ENCODE measurements at regions not wholly inside any gene's neighbourhood (a gene's known extent, or its start where the extent isn't known, plus 50 kb on each side); places are given as distances from the start of the nearest gene placed in this dataset.
A peak's percentile ranks its signal among the peaks of the same experiment; 100 is the strongest.

DNA sequence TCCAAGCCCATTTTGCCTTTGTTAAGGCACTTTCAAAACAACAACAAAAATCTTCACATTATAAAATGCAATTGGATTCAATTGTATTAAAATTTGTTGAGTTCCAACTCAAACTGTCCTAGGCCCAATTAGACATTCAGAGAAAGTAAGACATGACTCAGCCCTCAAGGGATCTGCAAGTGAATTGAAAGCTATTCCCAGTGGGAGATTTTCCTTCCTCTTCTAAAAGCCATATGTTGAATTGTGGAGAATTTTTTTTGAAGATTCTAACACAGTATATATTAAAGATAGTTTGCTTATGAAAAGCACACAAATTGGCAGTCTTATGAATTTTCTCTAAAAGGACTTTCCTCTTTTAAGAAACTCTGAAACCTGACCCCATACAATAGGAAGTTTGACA is 268.0 kb upstream of the PARD3B start:
- no peak for DNase-seq

- no peak for DNase-seq
These were observed 266.8 kb upstream of the PARD3B start for GRCh38 chr2:204278454-204278853.

GRCh38 chr2:204279819-204280218 is 265.5 kb upstream of the PARD3B start:
- no peak for DNase-seq

DNA sequence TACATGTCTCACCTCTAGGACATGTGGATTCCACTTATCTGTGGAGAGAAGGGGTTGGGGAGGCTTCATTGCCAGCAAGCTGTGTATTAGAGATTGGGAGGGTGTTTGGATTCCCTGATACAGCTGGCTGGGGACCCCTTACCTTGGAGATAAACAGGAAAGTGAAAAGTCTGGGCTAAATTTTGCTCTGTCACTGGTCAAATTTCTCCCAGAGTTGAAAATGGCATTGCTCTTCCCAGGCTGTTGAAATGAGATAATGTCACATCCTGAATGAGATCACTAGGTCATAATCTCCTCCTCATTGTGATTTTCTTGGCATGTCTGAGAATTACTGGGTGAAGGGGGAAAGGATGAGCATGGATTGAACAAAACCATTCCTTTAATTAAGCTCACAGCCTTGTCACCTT is 265.0 kb upstream of the PARD3B start:
- DNase-seq = no peak

- DNase-seq = no peak
These were observed 263.2 kb upstream of the PARD3B start for GRCh38 chr2:204282081-204282480.

DNA sequence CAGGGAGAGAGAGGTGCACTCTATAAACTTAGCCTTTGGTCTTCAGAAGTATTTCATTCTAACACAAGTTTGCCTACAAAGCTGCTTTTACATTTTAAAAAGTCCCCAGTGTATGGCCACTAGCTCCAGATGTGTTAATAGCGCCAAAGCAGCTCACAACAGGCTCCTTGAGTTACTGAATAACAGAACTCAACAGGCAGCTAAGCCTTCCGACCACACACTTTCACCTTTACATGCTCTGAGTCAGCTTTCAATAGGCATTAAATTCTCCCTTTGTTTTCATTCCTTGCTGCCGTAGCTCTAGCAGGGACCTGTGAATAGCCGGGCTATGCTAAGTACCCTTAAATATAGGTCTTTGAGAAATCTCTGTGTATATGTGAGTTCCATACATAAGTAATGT is 262.8 kb upstream of the PARD3B start:
- DNase-seq = no peak

GRCh38 chr2:204289066-204289465 is 256.2 kb upstream of the PARD3B start:
- DNase-seq = no peak

DNA sequence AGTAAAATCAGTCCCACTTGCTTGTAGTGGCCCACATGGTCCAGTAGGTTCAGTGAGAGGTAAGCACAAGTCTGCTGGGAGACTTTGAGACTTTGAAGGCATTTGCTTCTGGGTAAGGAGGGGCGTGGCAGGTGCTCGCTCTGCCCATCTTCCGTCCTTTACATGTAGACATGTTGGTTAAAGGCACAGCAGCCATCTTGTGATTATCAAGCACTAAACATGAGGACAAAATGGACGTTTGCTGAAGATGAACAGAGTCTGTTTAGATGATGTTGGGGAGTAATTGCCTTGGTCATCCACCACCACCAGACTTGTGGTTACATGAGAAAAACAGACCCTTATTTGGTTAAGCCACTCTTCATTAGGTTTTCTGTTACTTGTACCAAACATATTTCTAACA is 252.8 kb upstream of the PARD3B start:
- DNase-seq = no peak

GRCh38 chr2:204293884-204294747 is 251.2 kb upstream of the PARD3B start:
- DNase-seq = no peak

DNA sequence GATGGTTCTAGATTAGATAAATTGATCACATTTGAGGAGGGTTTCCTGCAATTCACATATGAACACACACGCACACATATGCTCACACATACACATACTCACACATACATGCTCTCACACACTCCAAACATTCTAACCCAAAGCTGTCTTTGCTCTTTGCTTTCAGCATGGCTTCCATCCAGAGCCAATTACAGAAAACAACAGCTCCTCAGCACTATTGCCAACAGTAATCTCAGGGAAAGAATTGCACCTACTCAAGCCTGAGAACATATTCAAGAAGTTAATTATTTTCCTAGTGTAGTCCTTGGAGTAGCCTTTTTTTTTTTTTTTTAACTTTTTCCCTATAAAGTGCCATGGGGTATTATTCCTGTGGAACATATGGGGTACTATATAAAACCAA is 246.9 kb upstream of the PARD3B start:
- no peak for DNase-seq

GRCh38 chr2:204299766-204300165 is 245.5 kb upstream of the PARD3B start:
- DNase-seq = no peak

DNA sequence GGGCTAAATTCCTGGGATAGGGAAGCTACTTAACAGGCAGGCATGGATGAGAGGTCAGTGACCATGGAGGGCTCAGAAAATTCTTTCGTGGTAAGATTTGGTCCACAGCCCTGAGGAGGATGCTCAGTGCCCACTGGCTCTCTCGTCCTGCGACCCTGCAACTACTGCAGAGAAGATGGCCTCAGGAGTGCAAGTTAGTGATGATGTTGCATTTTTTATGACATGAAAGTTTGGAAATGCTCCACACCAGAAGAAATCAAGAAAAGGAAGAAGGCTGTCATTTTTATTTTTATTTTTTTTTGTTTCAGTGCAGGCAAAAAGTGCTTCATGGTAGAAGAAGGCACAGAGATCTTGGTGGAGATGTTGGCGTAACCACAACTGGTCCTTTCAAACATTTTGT is 238.6 kb upstream of the PARD3B start:
- no peak for DNase-seq

DNA sequence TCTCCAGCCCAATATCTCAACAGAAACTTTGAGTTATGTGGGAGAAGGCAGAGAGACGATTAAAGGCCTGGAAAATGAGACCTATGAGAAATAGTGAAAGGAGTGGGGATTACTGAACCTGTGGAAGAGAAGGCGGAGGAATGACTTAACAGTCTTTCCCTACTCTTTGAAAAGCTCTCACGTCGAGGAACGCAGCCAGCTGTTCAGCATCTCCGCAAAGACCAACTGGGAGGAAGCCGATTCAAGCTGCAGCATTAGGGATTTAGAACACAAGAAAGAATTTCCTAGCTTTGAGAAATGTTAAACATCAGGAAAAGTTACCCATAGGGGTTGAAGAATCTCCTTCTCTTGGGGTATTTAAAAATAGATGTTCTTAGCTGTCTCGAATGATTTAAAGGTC is 233.2 kb upstream of the PARD3B start:
- DNase-seq = no peak

GRCh38 chr2:204313256-204313655 is 232.0 kb upstream of the PARD3B start:
- DNase-seq = no peak

DNA sequence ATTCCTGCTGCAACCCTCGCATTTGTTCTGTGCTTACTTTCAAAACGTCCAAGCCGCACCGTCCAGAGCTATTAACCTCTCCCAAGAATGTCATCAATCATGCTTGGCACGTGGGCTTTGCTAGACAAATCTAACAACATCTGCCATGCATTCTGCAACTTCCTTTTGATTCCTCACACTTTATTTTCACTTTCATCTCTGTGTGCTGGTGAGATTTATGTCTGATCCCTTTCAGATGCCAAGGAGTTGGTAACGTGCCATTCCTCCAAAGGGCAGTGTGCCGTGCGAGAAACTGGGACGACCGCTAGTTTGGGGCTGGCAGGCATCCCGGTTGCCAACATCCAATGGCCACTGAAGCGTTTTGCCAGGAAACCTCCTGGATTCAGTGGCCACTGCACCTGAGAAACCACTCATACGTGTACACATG is 230.0 kb upstream of the PARD3B start:
- no peak for DNase-seq

GRCh38 chr2:204317640-204318039 is 227.6 kb upstream of the PARD3B start:
- no peak for DNase-seq

GRCh38 chr2:204321027-204321800 is 224.1 kb upstream of the PARD3B start:
- no peak for DNase-seq

- no peak for DNase-seq
These were observed 223.1 kb upstream of the PARD3B start for GRCh38 chr2:204321910-204322751.

- DNase-seq = peak; percentile 50
These were observed 219.8 kb upstream of the PARD3B start for GRCh38 chr2:204325468-204325867.

DNA sequence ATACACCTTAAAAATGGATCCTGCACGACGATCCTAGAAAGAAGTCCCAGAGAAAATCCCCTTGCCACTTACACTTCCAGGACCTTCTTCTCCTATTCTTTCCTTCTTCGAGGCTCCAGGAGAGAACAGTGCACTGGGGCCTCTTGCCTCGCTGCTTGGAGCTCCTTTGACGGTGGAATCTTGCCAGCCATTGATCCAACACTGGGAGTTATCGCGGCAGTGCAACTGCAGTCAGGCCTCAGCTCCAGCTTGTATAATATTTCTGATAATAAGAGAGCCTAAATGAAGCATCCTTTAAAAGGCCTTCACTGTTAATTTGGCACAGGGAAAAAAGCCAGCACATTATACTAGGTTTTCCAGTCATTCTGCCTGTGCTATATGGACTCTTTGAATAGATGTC is 216.9 kb upstream of the PARD3B start:
- no peak for DNase-seq

GRCh38 chr2:204329016-204329415 is 216.3 kb upstream of the PARD3B start:
- no peak for DNase-seq

GRCh38 chr2:204329532-204329931 is 215.7 kb upstream of the PARD3B start:
- no peak for DNase-seq

GRCh38 chr2:204331180-204331579 is 214.1 kb upstream of the PARD3B start:
- no peak for DNase-seq
